ENCODE measurements at regions not wholly inside any gene's neighbourhood (a gene's known extent, or its start where the extent isn't known, plus 50 kb on each side); places are given as distances from the start of the nearest gene placed in this dataset.

DNA sequence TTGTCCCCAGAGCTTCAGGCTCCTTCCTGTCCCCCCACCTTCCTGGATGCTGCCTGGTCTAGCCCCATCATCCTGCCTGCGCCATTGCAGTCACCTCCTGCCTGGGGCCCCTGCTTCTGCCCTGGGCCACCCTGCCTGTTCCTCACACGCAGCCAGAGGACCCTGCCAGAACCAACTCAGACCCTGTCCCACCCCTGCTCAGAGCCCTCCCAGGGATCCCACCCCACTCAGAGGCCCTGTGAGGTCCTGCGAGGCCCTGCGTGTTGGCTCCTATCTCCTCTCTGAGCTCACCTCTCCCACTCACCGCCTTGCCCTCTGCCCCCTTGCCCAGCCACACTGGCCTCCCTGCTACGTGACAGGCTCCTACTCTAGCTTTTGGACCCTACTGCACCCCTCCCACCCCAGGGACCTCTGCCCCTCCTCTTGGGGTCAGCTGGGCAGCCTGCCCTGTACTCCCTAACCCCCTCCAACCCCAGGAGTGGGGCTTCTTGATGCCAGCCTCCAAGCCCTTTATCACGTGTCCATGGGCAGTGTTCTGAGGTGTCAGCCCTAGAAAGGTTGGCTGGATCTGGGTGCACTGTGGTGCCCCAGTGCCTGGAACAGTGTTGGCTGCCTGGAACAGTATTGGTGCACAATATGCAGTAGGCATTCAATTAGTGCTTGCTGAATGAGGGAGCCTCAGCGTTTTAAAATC, 68.3 kb downstream of the CEBPB start:
- TF ChIP-seq, protein P1, sequence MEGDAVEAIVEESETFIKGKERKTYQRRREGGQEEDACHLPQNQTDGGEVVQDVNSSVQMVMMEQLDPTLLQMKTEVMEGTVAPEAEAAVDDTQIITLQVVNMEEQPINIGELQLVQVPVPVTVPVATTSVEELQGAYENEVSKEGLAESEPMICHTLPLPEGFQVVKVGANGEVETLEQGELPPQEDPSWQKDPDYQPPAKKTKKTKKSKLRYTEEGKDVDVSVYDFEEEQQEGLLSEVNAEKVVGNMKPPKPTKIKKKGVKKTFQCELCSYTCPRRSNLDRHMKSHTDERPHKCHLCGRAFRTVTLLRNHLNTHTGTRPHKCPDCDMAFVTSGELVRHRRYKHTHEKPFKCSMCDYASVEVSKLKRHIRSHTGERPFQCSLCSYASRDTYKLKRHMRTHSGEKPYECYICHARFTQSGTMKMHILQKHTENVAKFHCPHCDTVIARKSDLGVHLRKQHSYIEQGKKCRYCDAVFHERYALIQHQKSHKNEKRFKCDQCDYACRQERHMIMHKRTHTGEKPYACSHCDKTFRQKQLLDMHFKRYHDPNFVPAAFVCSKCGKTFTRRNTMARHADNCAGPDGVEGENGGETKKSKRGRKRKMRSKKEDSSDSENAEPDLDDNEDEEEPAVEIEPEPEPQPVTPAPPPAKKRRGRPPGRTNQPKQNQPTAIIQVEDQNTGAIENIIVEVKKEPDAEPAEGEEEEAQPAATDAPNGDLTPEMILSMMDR (IDR thresholded peaks at IDR 0.05; ENCODE audit: insufficient read depth, low read length, poor library complexity, severe bottlenecking), result no peak
- no peak for TF ChIP-seq EZH2phosphoT487 (conservative IDR thresholded peaks at IDR 0.05; ENCODE audit: low read length)

Measured in SU-DHL-6 (cell line).